GM12891 (cell line): ENCODE measurements at regions not wholly inside any gene's neighbourhood (a gene's known extent, or its start where the extent isn't known, plus 50 kb on each side); places are given as distances from the start of the nearest gene placed in this dataset.

Experiments used
- DNase-seq: peaks from one replicate; pipeline ENCODE4 v3.0.0; 2011; ENCODE audit warnings: low spot score; ENCODE audit not compliant: insufficient read length
- FAIRE-seq: peaks from 2 replicates; lab custom pipeline; 2011; peaks lifted over from hg19 to GRCh38; lab: Jason Lieb, UNC
- PAX5 ChIP-seq: IDR thresholded peaks from 2 replicates; pipeline ENCODE4 v1.6.1; 2011; ENCODE audit warnings: low read length, moderate library complexity, mild to moderate bottlenecking; ENCODE audit not compliant: insufficient read depth, severe bottlenecking
- POLR2A ChIP-seq: IDR thresholded peaks from 2 replicates; pipeline ENCODE4 v1.6.1; 2011; ENCODE audit warnings: low read depth, low read length, control low read depth
- POLR2AphosphoS5 ChIP-seq: IDR thresholded peaks from 2 replicates; pipeline ENCODE4 v1.6.1; 2011; ENCODE audit warnings: low read depth, low read length, control low read depth
- POU2F2 ChIP-seq: IDR thresholded peaks from 2 replicates; pipeline ENCODE4 v1.6.1; 2011; ENCODE audit warnings: low read depth, mild to moderate bottlenecking, control low read depth, low read length, moderate library complexity
- SPI1 ChIP-seq: IDR thresholded peaks from 2 replicates; pipeline ENCODE4 v1.6.1; 2011; ENCODE audit warnings: low read depth, low read length, control low read depth
- TAF1 ChIP-seq: IDR thresholded peaks from 2 replicates; pipeline ENCODE4 v1.6.1; 2011; ENCODE audit warnings: low read depth, low read length, control low read depth

- TF ChIP-seq POU2F2 (no peak), SPI1 (no peak), PAX5 (no peak), TAF1 (no peak), POLR2AphosphoS5 (no peak), POLR2A (no peak)
- no peak for FAIRE-seq
These were observed 135.1 kb downstream of the QRSL1 start for GRCh38 chr6:106764353-106764980.

GRCh38 chr6:106763361-106763760 is 134.0 kb downstream of the QRSL1 start:
- no peak for FAIRE-seq
- DNase-seq, result no peak
- TF ChIP-seq POLR2A (no peak), POU2F2 (no peak), PAX5 (no peak), SPI1 (no peak)

More at GRCh38 chr6:106764353-106764980, 135.1 kb downstream of the QRSL1 start:
- no peak for DNase-seq

GRCh38 chr6:106761160-106761559 is 131.8 kb downstream of the QRSL1 start:
- FAIRE-seq, result no peak
- TF ChIP-seq TAF1 (no peak), PAX5 (no peak), SPI1 (no peak), POLR2A (no peak), POU2F2 (no peak), POLR2AphosphoS5 (no peak)
- DNase-seq, result no peak

- no peak for TF ChIP-seq TAF1
- TF ChIP-seq SPI1, result no peak
- no peak for TF ChIP-seq POLR2AphosphoS5
- TF ChIP-seq POU2F2, result no peak
- DNase-seq (no peak), FAIRE-seq (no peak)
These were observed 129.7 kb downstream of the QRSL1 start for GRCh38 chr6:106759112-106759511.

GRCh38 chr6:106757722-106758467 is 128.5 kb downstream of the QRSL1 start:
- no peak for FAIRE-seq
- no peak for DNase-seq
- TF ChIP-seq POLR2AphosphoS5, result no peak
- no peak for TF ChIP-seq PAX5
- TF ChIP-seq SPI1, result no peak
- no peak for TF ChIP-seq POLR2A
- TF ChIP-seq TAF1, result no peak
- no peak for TF ChIP-seq POU2F2

- TF ChIP-seq POLR2AphosphoS5 (no peak), POLR2A (no peak), PAX5 (no peak), SPI1 (no peak), TAF1 (no peak), POU2F2 (no peak)
- DNase-seq (no peak), FAIRE-seq (peak; percentile 23)
These were observed 127.9 kb downstream of the QRSL1 start for GRCh38 chr6:106757267-106757666.

- DNase-seq (no peak), FAIRE-seq (no peak)
- no peak for TF ChIP-seq PAX5
- TF ChIP-seq POLR2AphosphoS5, result no peak
- TF ChIP-seq POLR2A, result no peak
- no peak for TF ChIP-seq SPI1
- no peak for TF ChIP-seq TAF1
- no peak for TF ChIP-seq POU2F2
These were observed 124.8 kb downstream of the QRSL1 start for GRCh38 chr6:106754215-106754614.

GRCh38 chr6:106752641-106753040 is 123.3 kb downstream of the QRSL1 start:
- no peak for FAIRE-seq
- DNase-seq, result no peak
- no peak for TF ChIP-seq POLR2A
- no peak for TF ChIP-seq POLR2AphosphoS5
- no peak for TF ChIP-seq TAF1
- TF ChIP-seq SPI1, result no peak
- no peak for TF ChIP-seq PAX5
- no peak for TF ChIP-seq POU2F2

GRCh38 chr6:106751501-106752252 is 122.3 kb downstream of the QRSL1 start:
- DNase-seq, result no peak
- TF ChIP-seq POLR2A (no peak), POLR2AphosphoS5 (no peak), PAX5 (no peak), TAF1 (no peak), POU2F2 (no peak), SPI1 (no peak)
- no peak for FAIRE-seq
